ENCODE measurements at regions not wholly inside any gene's neighbourhood (a gene's known extent, or its start where the extent isn't known, plus 50 kb on each side); places are given as distances from the start of the nearest gene placed in this dataset.
A peak's percentile ranks its signal among the peaks of the same experiment; 100 is the strongest.

- no peak for DNase-seq
Measured at GRCh38 chr5:159385536-159385935, 55.2 kb upstream of the IL12B start.

GRCh38 chr5:159386028-159386711 is 55.9 kb upstream of the IL12B start:
- no peak for DNase-seq

- DNase-seq, result no peak
Measured at GRCh38 chr5:159392871-159393270, 62.6 kb upstream of the IL12B start.

- DNase-seq, result no peak
Measured at GRCh38 chr5:159393854-159394274, 63.6 kb upstream of the IL12B start.

- no peak for DNase-seq
Measured at GRCh38 chr5:159395202-159395601, 64.9 kb upstream of the IL12B start.

GRCh38 chr5:159398936-159399335 is 68.6 kb upstream of the IL12B start:
- DNase-seq, result no peak

- DNase-seq, result no peak
Measured at GRCh38 chr5:159400476-159400875, 70.2 kb upstream of the IL12B start.

GRCh38 chr5:159402311-159402710 is 72.0 kb upstream of the IL12B start:
- no peak for DNase-seq

GRCh38 chr5:159402856-159403255 is 72.6 kb upstream of the IL12B start:
- DNase-seq, result no peak

- no peak for DNase-seq
Measured at GRCh38 chr5:159403906-159404681, 73.8 kb upstream of the IL12B start.

GRCh38 chr5:159405611-159406031 is 75.3 kb upstream of the IL12B start:
- no peak for DNase-seq

- no peak for DNase-seq
Measured at GRCh38 chr5:159406571-159406970, 76.3 kb upstream of the IL12B start.

- no peak for DNase-seq
Measured at GRCh38 chr5:159409801-159410200, 79.5 kb upstream of the IL12B start.

- no peak for DNase-seq
Measured at GRCh38 chr5:159410480-159410879, 80.2 kb upstream of the IL12B start.

GRCh38 chr5:159411115-159411514 is 80.8 kb upstream of the IL12B start:
- no peak for DNase-seq

GRCh38 chr5:159412284-159413046 is 82.2 kb upstream of the IL12B start:
- DNase-seq, result peak; percentile 83

GRCh38 chr5:159414021-159414420 is 83.7 kb upstream of the IL12B start:
- no peak for DNase-seq

GRCh38 chr5:159415301-159415937 is 85.1 kb upstream of the IL12B start:
- no peak for DNase-seq

- DNase-seq, result no peak
Measured at GRCh38 chr5:159416438-159416837, 86.2 kb upstream of the IL12B start.

- no peak for DNase-seq
Measured at GRCh38 chr5:159417170-159417569, 86.9 kb upstream of the IL12B start.

GRCh38 chr5:159419576-159419975 is 89.3 kb upstream of the IL12B start:
- DNase-seq, result no peak

GRCh38 chr5:159420940-159421339 is 90.7 kb upstream of the IL12B start:
- no peak for DNase-seq

GRCh38 chr5:159422361-159422760 is 92.1 kb upstream of the IL12B start:
- DNase-seq, result no peak
